ENCODE measurements at regions not wholly inside any gene's neighbourhood (a gene's known extent, or its start where the extent isn't known, plus 50 kb on each side); places are given as distances from the start of the nearest gene placed in this dataset.

GRCh38 chr10:70998086-70998485, 109.7 kb upstream of the PCBD1 start:
- Mint-ChIP-seq H3K4me1 (ENCODE audit: unreplicated experiment) (no peaks in the 10 kb centered on the region), H3K27ac (ENCODE audit: unreplicated experiment) (no peak overlapping the region), H3K27me3 (ENCODE audit: unreplicated experiment) (peaks cover 17% of the 10 kb centered on the region), H3K4me3 (ENCODE audit: unreplicated experiment) (no peak overlapping the region), H3K36me3 (ENCODE audit: low read depth, unreplicated experiment) (peaks cover 8% of the 10 kb centered on the region), H3K9me3 (ENCODE audit: unreplicated experiment) (no peaks in the 10 kb centered on the region)
- TF ChIP-seq CTCF (IDR thresholded peaks at IDR 0.05; ENCODE audit: unreplicated experiment): no peak
- no peak for DNase-seq (ENCODE audit: low spot score)

- H3K36me3 Mint-ChIP-seq (ENCODE audit: low read depth, unreplicated experiment): peaks cover 8% of the 10 kb centered on the region
- no peak overlapping the region for H3K4me3 Mint-ChIP-seq (ENCODE audit: unreplicated experiment)
- DNase-seq (ENCODE audit: low spot score): no peak
- peaks cover 17% of the 10 kb centered on the region for H3K27me3 Mint-ChIP-seq (ENCODE audit: unreplicated experiment)
- TF ChIP-seq CTCF (IDR thresholded peaks at IDR 0.05; ENCODE audit: unreplicated experiment): no peak
- no peaks in the 10 kb centered on the region for H3K4me1 Mint-ChIP-seq (ENCODE audit: unreplicated experiment)
- H3K9me3 Mint-ChIP-seq (ENCODE audit: unreplicated experiment): no peaks in the 10 kb centered on the region
- H3K27ac Mint-ChIP-seq (ENCODE audit: unreplicated experiment): no peak overlapping the region
Measured at GRCh38 chr10:71001470-71001869, 113.1 kb upstream of the PCBD1 start.

- Mint-ChIP-seq H3K27ac (ENCODE audit: unreplicated experiment) (no peak overlapping the region), H3K36me3 (ENCODE audit: low read depth, unreplicated experiment) (peaks cover 12% of the 10 kb centered on the region), H3K9me3 (ENCODE audit: unreplicated experiment) (no peaks in the 10 kb centered on the region), H3K4me1 (ENCODE audit: unreplicated experiment) (no peaks in the 10 kb centered on the region), H3K4me3 (ENCODE audit: unreplicated experiment) (no peak overlapping the region), H3K27me3 (ENCODE audit: unreplicated experiment) (peaks cover 20% of the 10 kb centered on the region)
- no peak for TF ChIP-seq CTCF (IDR thresholded peaks at IDR 0.05; ENCODE audit: unreplicated experiment)
- no peak for DNase-seq (ENCODE audit: low spot score)
Measured at GRCh38 chr10:71004176-71005075, 116.1 kb upstream of the PCBD1 start.

GRCh38 chr10:71005337-71006305, 117.3 kb upstream of the PCBD1 start:
- Mint-ChIP-seq H3K4me3 (ENCODE audit: unreplicated experiment) (no peak overlapping the region), H3K9me3 (ENCODE audit: unreplicated experiment) (no peaks in the 10 kb centered on the region), H3K4me1 (ENCODE audit: unreplicated experiment) (no peaks in the 10 kb centered on the region), H3K36me3 (ENCODE audit: low read depth, unreplicated experiment) (peaks cover 10% of the 10 kb centered on the region), H3K27me3 (ENCODE audit: unreplicated experiment) (peaks cover 16% of the 10 kb centered on the region), H3K27ac (ENCODE audit: unreplicated experiment) (no peak overlapping the region)
- TF ChIP-seq CTCF (IDR thresholded peaks at IDR 0.05; ENCODE audit: unreplicated experiment): no peak
- no peak for DNase-seq (ENCODE audit: low spot score)
